22Rv1 (cell line): ENCODE measurements at regions not wholly inside any gene's neighbourhood (a gene's known extent, or its start where the extent isn't known, plus 50 kb on each side); places are given as distances from the start of the nearest gene placed in this dataset.

Experiments
- CTCF ChIP-seq: fragments of 450-650 bp; IDR thresholded peaks from 2 replicates; pipeline ENCODE4 v1.5.1; 2017; ENCODE audit warnings: mild to moderate bottlenecking
- ZFX ChIP-seq: fragments of 450-650 bp; IDR thresholded peaks from 2 replicates; pipeline ENCODE4 v1.6.1; 2017; ENCODE audit warnings: antibody characterized with exemption, borderline replicate concordance

DNA sequence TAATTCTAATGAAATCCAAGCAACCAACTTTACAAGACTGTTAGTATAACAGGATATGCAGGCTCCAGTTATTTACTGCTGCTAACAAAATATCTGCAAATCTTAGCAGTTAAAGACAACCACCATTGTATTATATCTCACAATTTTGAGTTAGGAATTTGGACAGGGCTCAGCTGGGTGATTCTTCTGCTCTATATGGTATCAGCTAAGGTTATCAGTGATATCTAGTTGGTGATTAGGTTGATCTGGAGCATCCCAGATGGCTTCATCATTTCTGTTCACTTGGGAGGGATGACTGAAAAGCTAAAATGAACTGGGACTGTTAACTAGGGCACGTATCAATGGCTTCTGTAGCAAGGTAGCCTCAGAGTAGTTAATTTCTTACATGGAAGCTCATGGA lies 105.7 kb downstream of the MBL2 start:
- TF ChIP-seq CTCF, result no peak
- TF ChIP-seq ZFX, result no peak
